GM20000 (cell line): ENCODE measurements at regions not wholly inside any gene's neighbourhood (a gene's known extent, or its start where the extent isn't known, plus 50 kb on each side); places are given as distances from the start of the nearest gene placed in this dataset.

Experiments used
- DNase-seq: peaks from one replicate; pipeline ENCODE4 v3.0.0; 2012; ENCODE audit warnings: low spot score
- TF ChIP-seq, protein P1 (sequence below): IDR thresholded peaks from 2 replicates; pipeline ENCODE4 v1.5.1; 2012; ENCODE audit warnings: mild to moderate bottlenecking, control low read depth; ENCODE audit errors: extremely low read depth, missing control alignments

DNA sequence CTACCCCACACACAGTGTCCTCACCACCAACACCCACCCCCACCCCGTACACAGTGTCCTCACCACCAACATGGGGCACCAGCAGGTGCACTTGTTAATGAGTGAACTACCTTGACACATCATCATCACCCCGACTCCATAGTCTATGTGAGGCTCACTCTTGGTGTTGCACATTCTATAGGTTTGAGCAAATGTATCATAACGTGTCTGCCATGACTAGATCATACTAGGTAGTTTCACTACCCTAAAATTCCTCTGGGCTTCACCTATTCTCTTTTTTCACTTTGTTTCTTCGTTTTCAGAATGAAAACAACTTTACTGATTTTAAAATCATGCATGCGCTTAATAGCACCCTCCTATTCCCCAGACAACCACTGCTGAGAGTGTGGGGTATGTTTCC, 102.6 kb upstream of the SLC6A6 start:
- peak; percentile 48 for DNase-seq
- TF ChIP-seq, protein P1, sequence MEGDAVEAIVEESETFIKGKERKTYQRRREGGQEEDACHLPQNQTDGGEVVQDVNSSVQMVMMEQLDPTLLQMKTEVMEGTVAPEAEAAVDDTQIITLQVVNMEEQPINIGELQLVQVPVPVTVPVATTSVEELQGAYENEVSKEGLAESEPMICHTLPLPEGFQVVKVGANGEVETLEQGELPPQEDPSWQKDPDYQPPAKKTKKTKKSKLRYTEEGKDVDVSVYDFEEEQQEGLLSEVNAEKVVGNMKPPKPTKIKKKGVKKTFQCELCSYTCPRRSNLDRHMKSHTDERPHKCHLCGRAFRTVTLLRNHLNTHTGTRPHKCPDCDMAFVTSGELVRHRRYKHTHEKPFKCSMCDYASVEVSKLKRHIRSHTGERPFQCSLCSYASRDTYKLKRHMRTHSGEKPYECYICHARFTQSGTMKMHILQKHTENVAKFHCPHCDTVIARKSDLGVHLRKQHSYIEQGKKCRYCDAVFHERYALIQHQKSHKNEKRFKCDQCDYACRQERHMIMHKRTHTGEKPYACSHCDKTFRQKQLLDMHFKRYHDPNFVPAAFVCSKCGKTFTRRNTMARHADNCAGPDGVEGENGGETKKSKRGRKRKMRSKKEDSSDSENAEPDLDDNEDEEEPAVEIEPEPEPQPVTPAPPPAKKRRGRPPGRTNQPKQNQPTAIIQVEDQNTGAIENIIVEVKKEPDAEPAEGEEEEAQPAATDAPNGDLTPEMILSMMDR = no peak

DNA sequence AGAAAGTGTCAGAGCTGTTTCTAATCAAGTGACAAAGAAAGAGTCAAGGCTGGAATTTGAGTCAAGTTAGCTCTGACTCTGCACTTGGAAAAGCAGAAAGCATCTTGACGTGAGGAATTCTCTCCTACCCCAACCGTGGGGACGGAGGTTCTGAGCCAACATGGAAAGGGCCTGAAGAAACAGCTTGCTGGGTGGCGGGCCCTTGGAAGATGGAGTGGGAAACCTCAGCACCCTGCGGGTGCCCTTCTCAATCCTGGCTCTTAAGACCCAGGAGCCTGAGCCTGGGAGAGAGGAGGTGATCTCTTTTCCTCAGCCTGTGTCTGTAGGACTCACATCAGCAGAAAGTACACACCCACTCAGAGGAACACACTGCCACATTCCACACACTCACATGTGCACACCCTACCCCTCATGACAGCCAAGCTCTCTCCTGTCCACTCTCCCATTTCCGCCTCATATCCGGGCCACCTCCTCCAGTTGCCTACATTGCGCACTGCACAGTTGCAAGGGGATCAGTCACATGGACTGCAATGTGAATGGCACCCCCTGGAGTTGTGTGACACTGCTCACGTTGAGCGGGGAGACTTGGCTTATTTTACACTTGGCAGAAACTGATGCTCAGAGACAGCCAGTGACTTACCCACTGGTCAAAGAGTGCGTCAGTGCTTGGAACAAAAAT, 101.5 kb upstream of the SLC6A6 start:
- TF ChIP-seq, protein P1 = no peak
- DNase-seq = no peak

DNA sequence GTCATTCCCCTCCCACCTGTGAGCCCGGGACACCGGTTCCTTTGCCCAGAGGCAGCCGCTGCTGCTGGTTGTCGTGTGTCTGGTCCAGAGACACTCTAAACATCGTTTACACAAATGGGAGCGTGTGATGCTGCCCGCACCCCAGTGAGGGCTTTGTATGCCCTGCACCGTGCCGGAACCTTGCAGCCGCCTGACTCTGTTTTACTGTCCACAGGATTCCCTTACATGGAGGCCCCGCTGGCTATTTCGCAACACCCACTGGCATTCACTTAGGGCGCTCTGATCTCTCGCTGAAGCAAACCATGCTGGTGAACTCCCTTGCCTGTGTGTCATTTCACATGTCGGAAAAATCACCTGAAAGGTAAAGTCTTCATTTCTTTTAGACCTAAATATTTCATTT, 100.8 kb upstream of the SLC6A6 start:
- TF ChIP-seq, protein P1 = no peak
- no peak for DNase-seq

DNA sequence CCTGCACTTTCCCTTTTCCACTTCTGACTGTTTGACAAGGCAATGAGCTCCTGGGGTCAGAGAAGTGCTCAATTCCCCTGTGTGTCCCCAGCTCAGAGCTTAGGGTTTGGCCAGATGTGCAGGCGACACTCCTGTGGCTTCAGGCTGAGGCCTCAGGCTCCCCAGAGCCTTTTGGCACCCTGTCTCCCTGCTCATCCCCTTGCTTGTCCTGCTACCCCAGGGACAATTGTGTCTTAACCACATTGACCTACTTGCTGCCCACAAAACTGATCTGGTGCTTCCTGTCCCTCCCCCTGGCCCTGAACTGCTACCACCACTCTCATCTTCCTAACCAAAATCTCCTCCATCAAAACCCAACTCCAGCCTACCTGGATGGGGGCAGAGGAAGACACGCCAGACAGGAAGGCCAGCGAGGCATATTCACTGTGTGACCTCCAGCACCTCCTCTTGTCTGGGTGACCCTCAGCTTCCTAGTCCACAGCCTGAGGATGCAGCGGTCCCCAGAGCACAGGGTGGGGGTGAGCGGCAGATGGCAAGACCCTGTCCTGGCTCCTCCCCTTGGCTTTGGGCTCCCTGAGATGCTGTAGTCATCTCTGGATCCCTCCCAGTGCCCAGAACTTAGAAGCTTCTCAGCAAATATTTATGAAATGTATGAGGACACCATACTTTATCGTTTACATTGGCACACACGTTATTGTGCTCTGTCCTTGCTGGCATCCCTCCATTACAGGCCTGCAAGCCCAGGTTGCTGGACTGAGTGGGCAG, 98.9 kb upstream of the SLC6A6 start:
- TF ChIP-seq, protein P1 = no peak
- no peak for DNase-seq

DNA sequence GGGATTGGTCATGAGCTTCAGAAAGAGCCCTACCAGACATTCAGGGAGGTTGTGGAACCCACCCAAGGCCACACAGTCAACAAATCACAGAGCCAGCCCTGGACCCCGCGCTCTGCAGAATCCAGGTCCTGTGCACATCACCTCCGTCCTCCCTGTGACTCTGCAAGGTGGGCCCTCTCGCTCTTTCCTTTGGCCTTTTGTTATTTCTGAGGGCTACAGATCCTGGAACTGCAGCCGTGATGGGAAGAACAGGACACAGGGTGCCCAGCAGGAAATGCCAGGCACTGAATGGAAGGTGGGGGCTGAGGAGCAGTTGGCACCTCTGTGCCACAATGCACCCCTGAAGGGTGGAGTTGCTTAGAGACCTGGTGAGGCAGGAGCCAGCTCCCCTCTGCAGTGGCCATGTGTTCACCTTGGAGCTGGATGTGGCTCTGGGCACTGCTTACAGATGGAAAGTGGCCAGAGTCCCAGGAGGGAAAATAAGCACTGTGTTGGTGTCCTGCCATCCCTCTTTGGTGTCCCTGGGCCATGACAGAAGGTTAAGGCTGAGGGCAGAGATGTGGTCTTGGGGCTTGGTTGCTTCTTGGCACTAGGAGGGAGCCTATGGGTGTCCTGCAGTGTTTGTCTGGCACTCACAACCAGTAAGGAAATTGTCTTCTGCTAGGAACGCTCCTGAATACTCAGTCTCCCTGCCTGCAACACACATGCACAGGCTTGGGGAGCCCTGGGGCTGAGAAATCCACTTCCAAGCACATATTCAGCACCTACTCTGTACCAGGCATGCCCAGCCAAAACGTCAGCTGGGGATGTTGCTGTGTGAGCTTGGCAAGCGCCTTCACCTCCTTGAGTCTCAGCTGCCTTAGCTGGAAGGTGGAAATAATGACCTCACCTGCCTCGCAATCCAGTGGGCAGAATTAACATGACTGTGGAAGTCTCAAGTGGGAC, 98.0 kb upstream of the SLC6A6 start:
- DNase-seq = no peak
- TF ChIP-seq, protein P1 = no peak

DNA sequence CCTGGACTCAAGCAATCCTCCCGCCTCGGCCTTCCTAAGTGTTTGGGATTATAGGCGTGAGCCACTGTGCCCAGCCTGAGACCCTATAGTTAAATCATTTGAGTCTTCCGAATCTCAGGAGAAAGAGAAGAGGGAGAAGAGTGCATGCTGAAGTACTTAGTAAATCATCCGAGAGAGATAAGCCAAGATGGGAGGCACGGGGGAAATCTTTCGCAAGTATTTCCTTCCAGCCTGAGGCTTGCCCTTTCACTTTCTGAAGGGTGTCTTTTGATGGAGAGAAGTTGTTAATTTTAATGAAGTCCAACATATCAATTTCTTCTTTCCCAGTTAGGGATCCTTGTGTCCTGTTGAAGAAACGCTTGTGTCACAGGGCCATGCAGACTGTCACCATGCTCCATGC, 97.1 kb upstream of the SLC6A6 start:
- no peak for DNase-seq
- TF ChIP-seq, protein P1 = no peak
